GM18520 (cell line): ENCODE measurements at regions not wholly inside any gene's neighbourhood (a gene's known extent, or its start where the extent isn't known, plus 50 kb on each side); places are given as distances from the start of the nearest gene placed in this dataset.

Experiments
- ATAC-seq: cut with Tn5 transposase; IDR thresholded peaks from one replicate; pipeline ENCODE4 v1.9.1; 2021; ENCODE audit not compliant: unreplicated experiment

GRCh38 chr17:77686903-77687302, 271.6 kb upstream of the TNRC6C start:
- no peak for ATAC-seq

GRCh38 chr17:77687417-77687816, 271.1 kb upstream of the TNRC6C start:
- no peak for ATAC-seq

- ATAC-seq, result no peak
Observed at GRCh38 chr17:77687921-77688320, 270.6 kb upstream of the TNRC6C start.

GRCh38 chr17:77688369-77688768, 270.1 kb upstream of the TNRC6C start:
- ATAC-seq, result no peak

- no peak for ATAC-seq
Observed at GRCh38 chr17:77690271-77691161, 268.0 kb upstream of the TNRC6C start.

GRCh38 chr17:77691216-77692085, 267.1 kb upstream of the TNRC6C start:
- ATAC-seq, result no peak

GRCh38 chr17:77692571-77693161, 265.8 kb upstream of the TNRC6C start:
- no peak for ATAC-seq

- no peak for ATAC-seq
Observed at GRCh38 chr17:77693301-77693700, 265.2 kb upstream of the TNRC6C start.

GRCh38 chr17:77693776-77694175, 264.7 kb upstream of the TNRC6C start:
- no peak for ATAC-seq

GRCh38 chr17:77694391-77695363, 263.8 kb upstream of the TNRC6C start:
- ATAC-seq, result no peak

GRCh38 chr17:77695386-77695785, 263.1 kb upstream of the TNRC6C start:
- ATAC-seq, result no peak

GRCh38 chr17:77696151-77696720, 262.3 kb upstream of the TNRC6C start:
- no peak for ATAC-seq

- no peak for ATAC-seq
Observed at GRCh38 chr17:77696721-77697460, 261.6 kb upstream of the TNRC6C start.

GRCh38 chr17:77697480-77698400, 260.8 kb upstream of the TNRC6C start:
- no peak for ATAC-seq

- ATAC-seq, result no peak
Observed at GRCh38 chr17:77698903-77699623, 259.4 kb upstream of the TNRC6C start.

GRCh38 chr17:77700165-77700881, 258.2 kb upstream of the TNRC6C start:
- ATAC-seq, result no peak

- no peak for ATAC-seq
Observed at GRCh38 chr17:77701996-77702395, 256.5 kb upstream of the TNRC6C start.
